NCI-H1436 treated with DMSO at 0.1 percent for 48 hours (cell line): ENCODE measurements at regions not wholly inside any gene's neighbourhood (a gene's known extent, or its start where the extent isn't known, plus 50 kb on each side); places are given as distances from the start of the nearest gene placed in this dataset.
A peak's percentile ranks its signal among the peaks of the same experiment; 100 is the strongest.

ENCODE experiments used
- DNase-seq: peaks from one replicate; lab custom pipeline; 2025; lab: John Stamatoyannopoulos, UW

DNA sequence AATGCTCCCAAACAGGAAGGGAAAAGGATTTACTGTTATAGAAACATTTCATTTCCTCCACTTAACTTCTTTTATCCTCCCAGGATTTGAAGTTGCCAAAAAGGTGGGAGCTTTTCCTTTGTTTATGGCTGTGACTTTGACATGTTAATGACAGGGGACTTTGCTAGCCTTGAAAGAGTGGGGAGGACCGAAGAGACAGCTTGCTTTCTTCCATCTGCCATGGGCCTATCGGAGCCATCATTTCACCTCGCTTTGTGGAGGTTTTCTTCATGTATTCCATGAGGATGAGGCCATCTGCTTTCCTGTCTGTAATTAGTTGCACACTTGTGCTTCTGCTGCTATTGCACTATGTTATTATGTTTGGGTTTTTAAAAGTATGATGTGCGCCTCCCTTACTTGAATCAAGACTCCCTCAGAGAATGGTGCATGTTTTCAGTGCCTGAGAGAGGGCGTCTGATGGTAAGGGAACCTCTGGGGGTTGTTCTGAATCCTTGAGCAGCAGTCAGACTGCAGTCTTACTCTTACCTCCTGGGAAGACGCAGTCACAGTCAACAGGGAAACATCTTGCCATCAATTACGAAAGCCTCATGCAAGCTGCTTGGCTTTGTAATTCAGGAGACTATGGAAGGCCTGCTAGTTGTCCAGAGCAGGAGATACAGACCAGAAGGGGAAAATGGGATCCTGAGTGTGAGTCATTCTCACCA lies 173.3 kb upstream of the MGAT5 start:
- DNase-seq: no peak

DNA sequence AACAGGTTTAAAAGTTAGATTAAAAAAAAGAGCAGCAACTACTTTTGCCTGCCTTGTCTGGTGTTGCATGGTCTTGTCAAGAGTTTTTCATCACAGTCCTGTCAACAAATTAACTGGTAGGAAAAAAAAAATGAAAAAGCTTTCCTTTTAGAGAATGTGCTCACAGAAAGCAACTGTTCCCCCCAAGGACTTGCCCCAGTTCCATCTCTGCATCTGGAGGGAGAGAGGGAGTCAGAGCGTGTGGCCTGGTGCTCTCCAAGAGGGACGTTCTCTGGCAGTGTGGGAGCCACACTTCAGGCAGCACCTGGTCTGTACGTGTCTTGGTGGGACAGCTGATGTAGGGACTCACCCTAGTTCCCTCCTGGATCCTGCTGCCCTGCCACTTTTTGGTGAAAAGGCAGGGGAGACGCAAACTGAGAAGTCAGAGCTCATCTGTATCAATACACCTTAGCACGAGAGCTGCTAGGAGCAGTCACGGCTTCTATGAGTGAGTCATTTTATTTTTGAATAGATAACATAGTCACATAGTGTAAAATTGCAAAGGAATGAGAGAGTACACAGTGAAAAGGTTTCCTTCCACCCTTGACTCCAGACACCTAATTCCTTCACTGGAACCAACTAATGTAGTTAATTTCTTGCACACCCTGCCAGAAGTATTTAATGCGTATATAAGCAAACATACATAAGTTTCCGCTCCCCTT lies 172.5 kb upstream of the MGAT5 start:
- DNase-seq: no peak

DNA sequence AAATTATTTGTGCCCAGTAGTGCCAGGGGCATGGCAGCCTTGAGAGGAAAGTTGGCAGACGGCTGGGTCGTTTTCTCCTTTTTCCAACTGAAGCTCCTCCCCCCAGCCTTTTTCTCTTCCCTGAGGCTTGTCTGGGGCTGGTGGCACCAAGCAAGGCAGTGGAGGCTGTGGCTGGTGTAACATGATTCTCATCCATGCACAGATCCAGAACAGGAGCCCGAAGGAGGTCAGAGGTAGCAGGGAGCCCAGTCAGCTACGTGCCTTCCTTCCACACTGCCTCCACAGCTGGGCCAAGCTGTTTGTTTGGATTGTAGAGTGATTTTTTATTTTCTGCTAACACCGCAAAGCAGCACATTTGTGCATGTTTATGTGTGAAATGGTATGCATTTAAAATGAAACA lies 170.3 kb upstream of the MGAT5 start:
- no peak for DNase-seq

DNA sequence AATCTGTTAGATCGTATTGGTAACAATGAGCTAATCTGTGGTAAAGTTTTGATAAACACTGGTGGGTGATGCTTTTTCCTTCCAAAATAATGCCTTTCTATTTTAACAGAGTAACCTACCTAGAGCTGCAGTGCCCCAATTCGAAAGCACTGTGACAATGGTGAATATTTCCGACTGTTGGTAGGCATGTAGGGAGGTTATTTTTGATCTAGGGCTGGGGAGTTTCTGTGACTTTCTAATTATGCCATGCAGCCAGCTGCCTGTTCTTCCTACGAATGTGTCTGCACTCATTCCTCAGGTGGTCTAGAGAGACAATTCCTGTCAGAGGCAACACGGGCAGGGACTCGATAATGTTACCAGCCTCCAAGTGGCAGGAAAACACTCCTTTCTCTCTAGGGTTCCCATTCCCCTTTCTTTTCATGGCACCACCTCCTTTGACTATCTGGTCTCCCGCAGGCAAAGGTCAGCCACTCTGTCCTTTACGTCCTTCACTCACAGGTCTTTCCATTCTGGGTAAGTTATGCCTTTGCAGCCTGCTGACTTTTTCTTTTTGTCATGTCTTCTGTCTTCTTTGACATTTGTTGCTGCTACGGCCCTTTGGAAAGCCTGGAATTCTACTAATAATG lies 167.2 kb upstream of the MGAT5 start:
- DNase-seq: no peak

DNA sequence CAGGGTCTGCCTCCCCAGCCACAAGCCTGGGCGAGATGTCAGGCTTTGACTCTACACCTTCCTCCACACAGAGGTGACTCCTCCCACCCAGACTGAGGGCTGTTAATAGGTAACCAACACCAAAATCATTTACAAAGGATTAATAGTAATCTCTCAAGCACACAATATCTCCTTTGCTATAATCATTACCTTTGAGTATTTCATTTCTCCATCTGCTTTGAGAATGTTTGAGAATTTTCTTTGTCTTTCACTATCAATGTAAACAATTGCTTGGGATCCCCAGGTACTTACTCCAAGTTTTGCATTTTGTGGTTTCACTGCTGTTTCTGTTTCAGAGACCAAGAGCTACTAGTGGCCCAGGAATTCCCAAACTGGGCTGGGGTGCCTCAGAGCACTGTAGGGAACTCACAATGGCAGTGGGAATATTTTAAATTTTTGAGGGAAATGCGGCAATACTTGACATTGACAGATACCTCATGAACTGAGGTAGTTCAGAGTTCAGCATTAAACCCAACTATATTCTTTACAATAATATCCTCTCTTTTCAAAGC lies 166.4 kb upstream of the MGAT5 start:
- DNase-seq: no peak

DNA sequence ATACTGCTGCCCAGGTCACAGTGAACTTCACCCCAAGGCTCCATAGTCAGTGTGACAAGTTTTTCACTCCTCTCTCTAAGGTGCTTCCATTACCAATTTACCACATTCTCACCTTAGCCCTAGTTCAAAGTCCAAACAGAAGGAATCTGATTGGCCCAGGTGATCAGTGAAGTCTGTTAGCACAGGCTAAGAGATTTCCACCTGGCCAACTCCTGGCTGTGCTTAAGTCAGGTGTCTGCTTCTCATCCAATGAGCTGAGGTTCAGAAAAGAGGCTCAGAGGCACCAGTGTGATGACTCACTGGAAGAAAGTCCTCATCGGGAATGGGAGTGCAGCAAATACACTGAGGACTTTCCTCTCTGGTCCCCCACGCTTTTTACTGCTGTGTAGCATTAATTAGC lies 164.4 kb upstream of the MGAT5 start:
- DNase-seq: no peak

DNA sequence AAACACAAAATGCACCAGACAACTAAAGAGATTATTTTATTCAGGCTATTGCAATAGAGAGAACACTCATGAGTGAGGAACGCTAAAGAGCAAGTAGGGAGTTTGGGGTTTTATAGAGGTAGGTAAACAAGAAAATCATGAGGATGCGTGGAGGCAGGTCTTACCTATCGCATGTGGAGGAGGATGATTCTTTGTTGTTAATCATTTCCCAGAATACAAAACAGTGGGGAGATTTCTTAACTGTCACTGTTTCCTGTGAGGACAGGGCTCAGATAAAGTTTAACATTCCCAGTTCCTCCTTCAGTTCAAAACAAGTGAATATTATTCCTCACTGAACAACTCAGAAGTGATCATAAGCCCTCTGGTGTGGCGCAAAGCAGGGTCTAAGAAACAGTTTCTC lies 156.1 kb upstream of the MGAT5 start:
- DNase-seq: no peak

DNA sequence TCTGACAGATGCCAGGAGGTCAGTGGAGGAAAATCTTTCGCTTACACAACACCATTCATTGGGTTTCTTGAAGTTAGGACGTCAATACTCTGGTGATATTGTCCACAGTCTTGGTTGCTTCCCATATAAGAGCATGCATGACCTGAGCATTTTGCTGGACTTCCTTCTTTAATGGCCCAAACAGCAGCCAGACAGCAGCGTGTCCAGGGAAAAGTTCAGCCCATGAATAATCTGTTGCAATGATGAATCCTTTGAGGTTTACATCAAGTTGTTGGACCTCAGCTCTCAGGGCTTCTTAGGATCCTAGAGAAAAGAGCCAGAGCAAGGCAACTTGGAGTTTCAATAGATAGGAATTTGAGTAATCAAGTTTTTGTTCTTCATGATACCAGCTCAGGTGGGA lies 155.6 kb upstream of the MGAT5 start:
- DNase-seq: no peak

DNA sequence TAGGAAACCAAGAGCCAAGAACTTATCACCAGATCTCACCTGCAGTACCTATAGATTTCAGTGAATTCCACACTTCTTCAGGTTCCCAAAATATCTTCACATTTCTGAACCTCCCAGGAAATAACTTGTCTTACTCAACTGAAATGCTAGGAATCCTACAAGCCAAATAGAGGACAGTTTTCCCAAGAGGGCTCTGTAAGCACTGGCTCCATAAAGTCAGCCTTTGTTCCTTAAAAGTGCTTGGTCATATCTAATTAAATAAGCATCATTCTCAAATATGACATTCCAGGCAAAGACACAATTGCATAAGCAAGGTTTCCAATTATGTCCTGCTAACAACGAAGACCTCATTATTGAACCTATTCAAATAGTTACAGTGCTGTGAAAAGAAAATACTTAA lies 154.6 kb upstream of the MGAT5 start:
- DNase-seq: no peak

DNA sequence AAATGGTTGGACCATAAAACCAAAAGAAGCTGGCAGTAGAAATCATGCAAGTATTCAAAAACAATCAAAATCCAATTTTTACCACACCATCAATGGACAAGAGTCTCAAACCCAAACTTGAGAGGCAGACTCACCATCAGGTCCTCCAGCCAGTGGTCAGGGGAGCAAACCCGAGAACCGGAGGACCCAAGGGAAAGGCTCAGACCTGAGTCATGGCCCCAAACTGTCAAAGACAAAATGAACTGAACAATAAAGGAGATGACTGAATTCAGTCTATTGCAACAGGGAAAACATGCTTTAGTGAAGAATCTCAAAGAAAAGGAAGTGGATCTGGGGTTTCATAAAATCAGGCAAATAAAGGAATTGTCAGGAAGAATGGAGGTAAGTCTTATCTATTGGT lies 150.7 kb upstream of the MGAT5 start:
- no peak for DNase-seq

DNA sequence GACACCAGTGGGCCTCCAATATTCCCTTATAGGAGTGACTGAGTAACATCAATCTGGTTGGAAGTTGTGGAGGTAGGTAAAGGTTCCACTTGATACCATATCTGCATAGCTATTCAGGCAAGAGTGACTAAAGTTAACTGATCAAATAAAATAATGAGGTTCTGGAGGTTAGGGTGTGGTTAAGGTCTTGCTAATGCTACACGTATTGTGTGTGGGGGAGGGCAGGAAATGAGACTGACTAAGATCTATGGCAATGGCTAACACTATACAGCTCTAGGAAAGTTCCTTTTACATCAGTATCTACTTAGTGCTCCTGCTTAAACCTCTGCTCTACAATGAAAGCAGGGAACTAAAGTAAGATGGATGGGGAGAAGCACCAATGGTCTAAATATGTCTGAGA lies 149.1 kb upstream of the MGAT5 start:
- DNase-seq: no peak

DNA sequence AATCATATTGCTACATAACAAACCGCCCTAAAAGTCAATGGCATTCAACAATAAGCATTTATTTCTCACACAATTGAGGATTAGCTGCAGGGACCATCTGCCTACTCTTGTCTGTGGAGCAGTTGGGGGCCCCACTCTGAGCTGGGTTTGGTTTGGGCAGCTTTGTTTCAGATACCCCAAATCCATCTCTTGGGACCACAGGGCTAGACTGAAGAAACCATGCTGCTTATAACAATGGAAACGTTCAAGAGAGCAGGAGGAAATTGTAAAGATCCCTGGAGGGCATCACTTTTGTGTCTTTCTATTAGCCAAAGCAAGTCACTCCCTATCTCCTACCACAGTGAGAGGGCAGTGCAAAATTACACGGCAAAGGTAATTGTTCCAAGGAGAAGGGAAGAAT lies 146.5 kb upstream of the MGAT5 start:
- no peak for DNase-seq

DNA sequence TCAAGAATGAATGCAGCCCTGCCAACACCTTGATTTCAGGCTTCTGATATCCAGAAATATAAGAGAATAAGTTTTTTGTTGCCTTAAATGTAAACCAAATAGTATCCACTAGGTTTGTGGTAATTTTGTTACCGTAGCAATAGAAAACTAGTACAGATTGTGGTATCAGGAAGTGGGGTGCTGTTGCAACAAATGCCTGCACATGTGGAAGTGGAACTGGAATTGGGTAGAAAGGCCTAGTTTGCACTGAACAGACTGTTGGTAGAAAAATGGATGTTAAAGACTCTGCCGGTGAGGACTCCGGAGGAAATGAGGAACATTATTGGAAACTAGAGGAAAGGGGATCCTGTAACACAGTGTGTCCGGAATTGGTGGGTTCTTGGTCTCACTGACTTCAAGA lies 145.8 kb upstream of the MGAT5 start:
- no peak for DNase-seq

DNA sequence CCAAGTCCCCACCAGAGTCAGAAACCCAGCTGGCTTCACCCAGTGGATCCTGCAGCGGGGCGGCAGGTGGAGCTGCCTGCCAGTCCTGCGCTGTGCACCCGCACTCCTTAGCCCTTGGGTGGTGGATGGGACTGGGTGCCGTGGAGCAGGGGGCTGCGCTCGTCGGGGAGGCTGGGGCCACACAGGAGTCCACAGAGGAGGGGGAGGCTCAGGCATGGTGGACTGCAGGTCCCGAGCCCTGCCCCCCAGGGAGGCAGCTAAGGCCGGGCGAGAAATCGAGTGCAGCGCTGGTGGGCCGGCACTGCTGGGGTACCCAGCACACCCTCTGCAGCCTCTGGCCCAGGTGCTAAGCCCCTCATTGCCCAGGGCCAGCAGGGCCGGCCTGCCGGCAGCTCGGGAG lies 144.6 kb upstream of the MGAT5 start:
- DNase-seq: no peak

DNA sequence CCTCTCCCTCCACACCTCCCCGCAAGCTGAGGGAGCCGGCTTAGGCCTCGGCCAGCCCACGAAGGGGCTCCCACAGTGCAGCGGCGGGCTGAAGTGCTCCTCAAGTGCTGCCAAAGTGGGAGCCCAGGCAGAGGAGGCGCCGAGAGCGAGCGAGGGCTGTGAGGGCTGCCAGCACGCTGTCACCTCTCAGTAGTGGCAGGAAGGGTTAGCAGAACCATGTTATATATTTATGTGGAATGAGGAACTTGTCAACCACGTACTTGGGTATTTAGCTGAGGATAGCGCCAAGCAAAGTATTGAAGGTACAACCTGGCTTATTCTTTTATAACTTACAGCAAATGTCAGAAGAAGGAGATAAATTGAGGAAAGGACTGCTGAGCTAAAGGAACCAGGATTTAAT lies 144.1 kb upstream of the MGAT5 start:
- DNase-seq: no peak

DNA sequence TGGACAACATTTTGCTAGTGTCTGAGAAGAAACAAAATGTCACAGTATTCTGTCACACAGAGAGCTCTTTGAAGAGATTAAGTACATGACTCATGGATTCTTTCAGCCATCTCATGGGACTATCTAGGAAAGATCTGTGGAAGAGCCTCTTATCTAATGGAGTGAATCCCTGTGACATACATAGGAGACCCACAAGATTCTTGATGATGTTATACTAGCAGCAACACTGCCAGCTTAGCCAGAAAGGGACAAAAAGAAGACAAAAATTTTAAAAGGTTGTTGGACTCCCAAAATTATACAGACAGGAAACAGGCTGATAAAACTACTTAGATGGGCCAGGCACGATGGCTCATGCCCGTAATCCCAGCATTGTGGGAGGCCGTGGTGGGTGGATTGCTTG lies 143.3 kb upstream of the MGAT5 start:
- no peak for DNase-seq

DNA sequence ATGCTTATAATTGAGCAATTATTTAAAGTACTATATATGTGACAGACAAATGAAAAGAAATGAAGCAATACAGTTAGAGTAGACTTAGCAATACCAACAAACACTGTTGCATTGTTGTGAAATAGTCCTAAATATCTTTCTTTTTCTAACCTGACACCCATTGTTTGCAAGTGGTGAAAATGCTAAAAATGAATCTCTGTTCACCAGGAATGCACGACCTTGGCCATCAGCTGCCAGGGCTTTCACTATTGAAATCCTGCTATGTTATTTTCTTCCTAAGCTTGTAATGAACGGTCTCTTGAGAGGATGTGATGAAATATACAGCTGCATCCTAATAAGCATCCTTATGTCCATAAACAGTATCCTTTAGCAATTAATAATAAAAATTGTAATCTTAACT lies 136.2 kb upstream of the MGAT5 start:
- DNase-seq: no peak

DNA sequence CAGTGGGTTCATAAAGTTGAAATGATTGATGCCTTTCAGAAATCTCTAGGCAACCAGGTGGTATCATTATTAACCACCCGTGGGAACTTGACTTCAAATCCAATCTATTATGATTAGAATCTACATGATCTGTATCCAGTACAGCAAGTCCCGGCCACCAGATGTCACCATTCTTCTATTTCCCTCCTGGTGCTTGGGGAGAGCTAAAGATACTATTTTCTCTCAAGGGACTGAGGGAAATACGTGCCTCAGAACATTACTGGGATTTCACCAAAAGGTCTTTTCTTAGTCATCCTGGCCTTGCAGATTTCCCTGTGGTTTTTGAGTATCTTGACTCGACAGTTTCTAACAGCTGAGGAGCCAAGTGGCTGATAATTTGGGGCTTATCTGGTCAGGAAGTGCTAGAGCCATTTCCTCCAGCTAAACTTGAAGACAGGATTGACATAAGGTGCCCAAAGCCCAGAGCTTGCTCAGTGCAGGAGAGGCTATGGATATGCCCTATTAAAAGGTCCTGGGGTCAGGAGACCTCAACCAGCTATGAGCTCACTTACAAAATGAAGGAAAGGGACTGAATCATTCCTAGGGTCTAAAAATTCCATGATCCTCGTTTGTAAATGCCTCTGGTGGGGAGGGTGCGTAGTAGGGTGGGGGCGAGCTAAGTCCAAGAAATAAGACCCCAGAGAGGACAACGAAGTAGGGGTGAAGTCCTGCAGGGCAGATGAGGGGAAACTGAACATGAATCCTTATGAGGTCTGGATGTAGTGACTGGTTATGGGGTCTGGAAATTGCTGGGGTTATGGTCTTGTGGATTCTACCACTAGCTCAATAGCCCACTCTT lies 135.4 kb upstream of the MGAT5 start:
- peak; percentile 76 for DNase-seq

DNA sequence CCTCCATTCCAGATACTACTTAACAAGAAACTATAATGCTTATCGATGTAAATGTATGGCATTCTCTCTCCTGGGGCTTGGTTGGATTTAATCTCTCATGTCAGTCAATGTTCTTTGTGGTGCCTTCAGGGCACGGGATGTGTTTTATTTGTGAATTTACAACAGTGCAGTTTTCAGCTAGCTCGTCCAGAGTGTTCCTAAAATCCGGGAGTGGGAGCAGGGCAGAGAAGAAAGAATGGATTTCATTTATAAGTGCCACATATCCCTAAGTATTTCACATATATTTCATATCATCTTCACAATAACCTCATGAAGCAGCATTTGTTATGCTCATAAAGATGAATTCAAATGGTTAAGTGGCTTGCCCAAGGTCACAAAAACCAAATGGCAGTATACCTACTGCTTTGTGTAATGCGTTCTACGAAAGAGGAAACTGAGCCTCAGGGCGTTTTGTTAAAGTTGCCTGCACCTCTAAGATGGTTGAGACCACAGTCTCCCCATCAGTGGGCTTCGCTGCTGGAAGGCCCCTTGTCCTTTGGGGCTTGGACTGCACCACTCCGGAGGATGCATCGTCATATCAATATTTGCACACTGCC lies 134.7 kb upstream of the MGAT5 start:
- no peak for DNase-seq

DNA sequence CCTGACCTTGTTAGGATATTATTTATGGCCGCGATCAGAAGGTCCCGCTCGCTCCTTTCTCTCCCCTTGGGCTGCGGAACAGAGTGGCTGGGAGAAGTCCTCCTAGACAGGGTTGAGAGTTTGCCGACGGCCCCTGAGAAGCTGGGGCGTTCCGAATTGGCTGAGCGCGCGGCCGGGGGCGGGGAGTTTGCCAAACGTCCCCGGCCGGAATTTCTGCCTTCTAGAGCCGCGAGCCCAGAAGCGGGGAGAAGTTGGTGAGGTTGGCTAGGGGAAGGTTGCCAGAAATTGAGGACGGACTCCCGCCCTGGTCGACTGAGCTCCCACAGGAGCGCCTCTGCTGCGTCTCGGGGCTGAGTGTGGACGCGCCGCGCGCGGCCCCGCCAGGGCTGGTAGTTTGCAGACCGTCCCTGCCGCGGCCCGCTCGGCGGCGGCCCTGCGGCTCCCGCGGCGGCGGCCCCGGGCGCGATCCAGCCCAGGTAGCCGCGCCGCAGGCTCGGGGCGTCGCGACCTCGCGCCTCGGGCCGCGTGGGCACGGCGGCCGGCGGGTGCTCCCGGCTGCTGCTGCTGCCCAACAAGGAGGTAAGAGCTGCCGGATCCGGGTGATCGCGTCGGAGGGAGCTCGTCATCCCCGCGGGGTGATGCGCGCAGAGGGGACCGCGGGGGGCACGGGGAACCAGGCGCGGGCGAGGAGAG lies 134.0 kb upstream of the MGAT5 start:
- peak; percentile 60 for DNase-seq

DNA sequence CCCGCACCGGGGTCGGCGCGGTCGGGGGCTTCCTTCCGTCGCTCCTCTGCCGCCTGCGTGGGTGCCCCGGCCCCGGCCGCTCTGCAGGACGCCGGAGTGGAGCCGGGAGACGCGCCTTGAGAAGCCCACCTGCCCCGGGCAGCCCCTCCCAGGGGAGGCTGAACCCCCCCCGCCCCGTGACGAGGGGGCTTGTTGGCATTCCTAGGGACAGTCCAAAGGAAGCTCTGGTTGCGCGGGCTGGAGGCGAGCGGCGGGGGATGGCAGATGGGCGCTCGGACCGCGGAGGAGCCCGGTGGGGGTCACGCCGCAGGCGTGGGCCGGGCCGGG lies 133.5 kb upstream of the MGAT5 start:
- no peak for DNase-seq
